ENCODE measurements at regions not wholly inside any gene's neighbourhood (a gene's known extent, or its start where the extent isn't known, plus 50 kb on each side); places are given as distances from the start of the nearest gene placed in this dataset.
A peak's percentile ranks its signal among the peaks of the same experiment; 100 is the strongest.

DNA sequence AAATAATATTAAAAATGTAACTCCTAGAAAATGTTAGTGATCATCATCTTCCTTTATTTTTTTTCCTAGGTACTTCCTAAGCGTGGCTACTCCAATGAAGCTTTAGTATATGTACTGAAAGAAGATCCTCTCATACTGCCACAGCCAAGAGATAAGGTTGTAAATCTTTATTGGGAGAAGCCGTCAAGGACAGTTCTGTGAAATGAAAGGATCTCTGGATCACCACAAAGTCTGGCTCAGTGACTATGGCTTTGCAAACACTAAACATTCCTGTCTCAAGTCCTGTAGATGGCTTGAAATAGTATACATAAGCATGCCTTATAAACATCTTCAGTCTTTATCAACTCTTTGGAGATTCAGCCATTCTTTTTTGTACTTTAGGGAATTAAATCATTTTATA is 61.2 kb upstream of the DPH5 start (continued):
- TF ChIP-seq JUNB (IDR thresholded peaks at IDR 0.05; ENCODE audit: unreplicated experiment) (no peak), STAT1 (IDR thresholded peaks at IDR 0.05; ENCODE audit: unreplicated experiment) (no peak), ZNF331 (CRISPR knock-in tag; IDR thresholded peaks at IDR 0.05; ENCODE audit: low read depth) (no peak), CREB1 (CRISPR knock-in tag; IDR thresholded peaks at IDR 0.05; ENCODE audit: low read depth) (no peak), EZH2 (IDR thresholded peaks at IDR 0.05; ENCODE audit: low read depth, unreplicated experiment) (no peak)

DNA sequence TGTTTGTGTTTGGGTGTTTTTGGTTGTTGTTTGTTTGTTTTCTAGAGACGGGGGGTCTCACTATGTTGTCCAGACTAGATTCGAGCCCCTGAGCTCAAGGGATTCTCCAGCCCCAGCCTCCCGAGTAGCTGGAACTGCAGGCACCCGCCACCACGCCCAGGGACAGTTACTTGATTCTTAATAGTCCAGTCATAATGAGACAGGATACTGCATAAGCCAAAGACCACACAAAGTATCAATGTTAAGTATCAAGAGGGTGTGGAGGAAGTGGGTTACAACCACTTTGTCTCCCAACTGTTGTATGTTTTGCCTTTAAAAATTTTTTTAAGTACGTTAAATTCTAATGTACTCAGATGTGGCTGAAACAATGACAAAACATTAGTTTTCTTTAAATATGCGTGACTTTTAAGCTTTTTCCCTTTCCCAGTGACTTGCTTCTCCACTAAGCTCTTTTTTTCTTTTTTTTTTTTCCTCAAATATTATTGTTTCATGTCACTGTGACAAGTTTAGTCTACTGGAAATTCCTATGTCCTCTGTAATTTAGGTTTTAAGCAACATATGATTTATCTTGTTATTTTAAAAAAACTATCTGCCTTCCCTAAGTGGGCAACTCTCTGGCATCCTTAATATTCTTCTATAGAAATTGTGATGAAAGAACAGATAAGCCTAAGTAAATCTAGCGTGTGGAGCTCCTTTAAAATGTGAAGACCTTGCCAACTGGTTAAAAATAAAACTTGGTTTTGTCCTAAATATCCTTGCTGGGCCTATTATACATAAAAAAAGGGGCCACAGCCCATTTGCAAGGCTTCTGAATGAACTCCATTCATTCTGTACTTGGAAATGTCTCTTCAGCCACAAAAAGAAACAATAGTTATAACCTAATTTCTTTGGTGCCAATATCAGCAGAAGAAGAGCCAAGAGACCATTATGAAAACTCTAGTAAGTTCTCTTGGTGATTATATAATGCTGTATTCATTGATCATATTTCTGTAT is 56.2 kb upstream of the DPH5 start:
- Histone ChIP-seq H2AFZ (no peak overlapping the region), H3F3A (replicated peaks; ENCODE audit: low read depth) (no peaks in the 10 kb centered on the region), H3K27me3 (ENCODE audit: insufficient read depth) (no peaks in the 10 kb centered on the region), H3K4me1 (ENCODE audit: insufficient read depth) (0 out of 2 replicates have a peak, but pooled peaks cover 6% of the 10 kb centered on the region), H3K27ac (ENCODE audit: low read depth) (no peak overlapping the region), H3K4me2 (no peak overlapping the region), H3K36me3 (ENCODE audit: insufficient read depth) (no peaks in the 10 kb centered on the region), H3K79me2 (replicated peaks; ENCODE audit: insufficient read depth) (no peaks in the 10 kb centered on the region), H4K20me1 (replicated peaks; ENCODE audit: insufficient read depth) (no peaks in the 10 kb centered on the region), H3K4me3 (no peak overlapping the region), H3K9me2 (ENCODE audit: insufficient read depth) (no peaks in the 10 kb centered on the region)
- H3K4me1 Mint-ChIP-seq, result peaks cover 3% of the 10 kb centered on the region
- H3K4me3 Mint-ChIP-seq, result no peak overlapping the region
- ATAC-seq, result no peak
- H3K36me3 Mint-ChIP-seq (ENCODE audit: low read depth), result 0 out of 3 replicates have a peak, but pooled peaks cover 3% of the 10 kb centered on the region
- no peak for DNase-seq (ENCODE audit: low spot score)
- no peaks in the 10 kb centered on the region for H3K9me3 Mint-ChIP-seq
- H3K27ac Mint-ChIP-seq, result peak overlapping the region; percentile 17; the same call in 1 of the 2 replicates
- peaks cover 3% of the 10 kb centered on the region for H3K27me3 Mint-ChIP-seq (ENCODE audit: insufficient read depth, low read depth, poor library complexity)
- TF ChIP-seq ZNF114 (CRISPR knock-in tag; IDR thresholded peaks at IDR 0.05), result no peak
- no peak for TF ChIP-seq STAT1 (IDR thresholded peaks at IDR 0.05; ENCODE audit: unreplicated experiment)
- TF ChIP-seq ZNF331 (CRISPR knock-in tag; IDR thresholded peaks at IDR 0.05; ENCODE audit: low read depth), result no peak
- TF ChIP-seq, protein P1, sequence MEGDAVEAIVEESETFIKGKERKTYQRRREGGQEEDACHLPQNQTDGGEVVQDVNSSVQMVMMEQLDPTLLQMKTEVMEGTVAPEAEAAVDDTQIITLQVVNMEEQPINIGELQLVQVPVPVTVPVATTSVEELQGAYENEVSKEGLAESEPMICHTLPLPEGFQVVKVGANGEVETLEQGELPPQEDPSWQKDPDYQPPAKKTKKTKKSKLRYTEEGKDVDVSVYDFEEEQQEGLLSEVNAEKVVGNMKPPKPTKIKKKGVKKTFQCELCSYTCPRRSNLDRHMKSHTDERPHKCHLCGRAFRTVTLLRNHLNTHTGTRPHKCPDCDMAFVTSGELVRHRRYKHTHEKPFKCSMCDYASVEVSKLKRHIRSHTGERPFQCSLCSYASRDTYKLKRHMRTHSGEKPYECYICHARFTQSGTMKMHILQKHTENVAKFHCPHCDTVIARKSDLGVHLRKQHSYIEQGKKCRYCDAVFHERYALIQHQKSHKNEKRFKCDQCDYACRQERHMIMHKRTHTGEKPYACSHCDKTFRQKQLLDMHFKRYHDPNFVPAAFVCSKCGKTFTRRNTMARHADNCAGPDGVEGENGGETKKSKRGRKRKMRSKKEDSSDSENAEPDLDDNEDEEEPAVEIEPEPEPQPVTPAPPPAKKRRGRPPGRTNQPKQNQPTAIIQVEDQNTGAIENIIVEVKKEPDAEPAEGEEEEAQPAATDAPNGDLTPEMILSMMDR (conservative IDR thresholded peaks at IDR 0.05; ENCODE audit: low read depth in 2 of 2), result no peak
- TF ChIP-seq NANOG (IDR thresholded peaks at IDR 0.05; ENCODE audit: borderline replicate concordance), result no peak
- no peak for TF ChIP-seq JUNB (IDR thresholded peaks at IDR 0.05; ENCODE audit: unreplicated experiment)
- TF ChIP-seq, protein P2, sequence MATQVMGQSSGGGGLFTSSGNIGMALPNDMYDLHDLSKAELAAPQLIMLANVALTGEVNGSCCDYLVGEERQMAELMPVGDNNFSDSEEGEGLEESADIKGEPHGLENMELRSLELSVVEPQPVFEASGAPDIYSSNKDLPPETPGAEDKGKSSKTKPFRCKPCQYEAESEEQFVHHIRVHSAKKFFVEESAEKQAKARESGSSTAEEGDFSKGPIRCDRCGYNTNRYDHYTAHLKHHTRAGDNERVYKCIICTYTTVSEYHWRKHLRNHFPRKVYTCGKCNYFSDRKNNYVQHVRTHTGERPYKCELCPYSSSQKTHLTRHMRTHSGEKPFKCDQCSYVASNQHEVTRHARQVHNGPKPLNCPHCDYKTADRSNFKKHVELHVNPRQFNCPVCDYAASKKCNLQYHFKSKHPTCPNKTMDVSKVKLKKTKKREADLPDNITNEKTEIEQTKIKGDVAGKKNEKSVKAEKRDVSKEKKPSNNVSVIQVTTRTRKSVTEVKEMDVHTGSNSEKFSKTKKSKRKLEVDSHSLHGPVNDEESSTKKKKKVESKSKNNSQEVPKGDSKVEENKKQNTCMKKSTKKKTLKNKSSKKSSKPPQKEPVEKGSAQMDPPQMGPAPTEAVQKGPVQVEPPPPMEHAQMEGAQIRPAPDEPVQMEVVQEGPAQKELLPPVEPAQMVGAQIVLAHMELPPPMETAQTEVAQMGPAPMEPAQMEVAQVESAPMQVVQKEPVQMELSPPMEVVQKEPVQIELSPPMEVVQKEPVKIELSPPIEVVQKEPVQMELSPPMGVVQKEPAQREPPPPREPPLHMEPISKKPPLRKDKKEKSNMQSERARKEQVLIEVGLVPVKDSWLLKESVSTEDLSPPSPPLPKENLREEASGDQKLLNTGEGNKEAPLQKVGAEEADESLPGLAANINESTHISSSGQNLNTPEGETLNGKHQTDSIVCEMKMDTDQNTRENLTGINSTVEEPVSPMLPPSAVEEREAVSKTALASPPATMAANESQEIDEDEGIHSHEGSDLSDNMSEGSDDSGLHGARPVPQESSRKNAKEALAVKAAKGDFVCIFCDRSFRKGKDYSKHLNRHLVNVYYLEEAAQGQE (IDR thresholded peaks at IDR 0.05; ENCODE audit: unreplicated experiment), result no peak
- TF ChIP-seq CREB1 (CRISPR knock-in tag; IDR thresholded peaks at IDR 0.05; ENCODE audit: low read depth), result no peak
- TF ChIP-seq EZH2phosphoT487 (IDR thresholded peaks at IDR 0.05; ENCODE audit: unreplicated experiment), result no peak
- TF ChIP-seq EZH2 (IDR thresholded peaks at IDR 0.05; ENCODE audit: low read depth, unreplicated experiment), result no peak
- TF ChIP-seq, protein P3, sequence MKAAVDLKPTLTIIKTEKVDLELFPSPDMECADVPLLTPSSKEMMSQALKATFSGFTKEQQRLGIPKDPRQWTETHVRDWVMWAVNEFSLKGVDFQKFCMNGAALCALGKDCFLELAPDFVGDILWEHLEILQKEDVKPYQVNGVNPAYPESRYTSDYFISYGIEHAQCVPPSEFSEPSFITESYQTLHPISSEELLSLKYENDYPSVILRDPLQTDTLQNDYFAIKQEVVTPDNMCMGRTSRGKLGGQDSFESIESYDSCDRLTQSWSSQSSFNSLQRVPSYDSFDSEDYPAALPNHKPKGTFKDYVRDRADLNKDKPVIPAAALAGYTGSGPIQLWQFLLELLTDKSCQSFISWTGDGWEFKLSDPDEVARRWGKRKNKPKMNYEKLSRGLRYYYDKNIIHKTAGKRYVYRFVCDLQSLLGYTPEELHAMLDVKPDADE (IDR thresholded peaks at IDR 0.05), result no peak

Data from GM23338 (cell line).